ENCODE measurements at regions not wholly inside any gene's neighbourhood (a gene's known extent, or its start where the extent isn't known, plus 50 kb on each side); places are given as distances from the start of the nearest gene placed in this dataset.

DNA sequence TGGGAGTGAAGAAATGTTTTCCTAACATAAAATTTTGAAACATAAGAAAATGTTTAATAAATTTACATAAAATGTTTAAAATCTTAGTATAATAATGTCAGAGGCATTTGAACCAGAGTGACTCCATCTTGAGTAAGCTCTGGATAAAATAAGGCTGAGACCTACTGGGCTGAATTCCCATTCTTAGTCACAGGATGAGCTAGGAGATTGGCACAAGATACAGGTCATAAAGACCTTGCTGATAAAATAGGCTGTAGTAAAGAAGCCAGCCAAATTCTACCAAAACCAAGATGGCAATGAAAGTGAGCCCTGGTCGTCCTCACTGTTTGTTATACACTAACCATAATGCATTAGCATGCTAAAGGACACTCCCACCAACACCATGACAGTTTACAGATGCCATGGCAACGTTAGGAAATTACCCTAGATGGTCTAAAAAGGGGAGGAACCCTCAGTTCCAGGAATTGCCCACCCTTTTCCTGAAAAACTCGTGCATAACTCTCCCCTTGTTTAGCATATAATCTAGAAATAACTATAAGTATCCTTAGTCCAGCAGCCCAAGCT lies 1184.0 kb downstream of the UQCRFS1 start:
- no peak overlapping the region for H3K4me3 ChIP-seq
- intact Hi-C loops (cut with DNase I): no loop called here
- no peaks in the 10 kb centered on the region for H3K4me1 ChIP-seq
- TF ChIP-seq, protein P1, sequence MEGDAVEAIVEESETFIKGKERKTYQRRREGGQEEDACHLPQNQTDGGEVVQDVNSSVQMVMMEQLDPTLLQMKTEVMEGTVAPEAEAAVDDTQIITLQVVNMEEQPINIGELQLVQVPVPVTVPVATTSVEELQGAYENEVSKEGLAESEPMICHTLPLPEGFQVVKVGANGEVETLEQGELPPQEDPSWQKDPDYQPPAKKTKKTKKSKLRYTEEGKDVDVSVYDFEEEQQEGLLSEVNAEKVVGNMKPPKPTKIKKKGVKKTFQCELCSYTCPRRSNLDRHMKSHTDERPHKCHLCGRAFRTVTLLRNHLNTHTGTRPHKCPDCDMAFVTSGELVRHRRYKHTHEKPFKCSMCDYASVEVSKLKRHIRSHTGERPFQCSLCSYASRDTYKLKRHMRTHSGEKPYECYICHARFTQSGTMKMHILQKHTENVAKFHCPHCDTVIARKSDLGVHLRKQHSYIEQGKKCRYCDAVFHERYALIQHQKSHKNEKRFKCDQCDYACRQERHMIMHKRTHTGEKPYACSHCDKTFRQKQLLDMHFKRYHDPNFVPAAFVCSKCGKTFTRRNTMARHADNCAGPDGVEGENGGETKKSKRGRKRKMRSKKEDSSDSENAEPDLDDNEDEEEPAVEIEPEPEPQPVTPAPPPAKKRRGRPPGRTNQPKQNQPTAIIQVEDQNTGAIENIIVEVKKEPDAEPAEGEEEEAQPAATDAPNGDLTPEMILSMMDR (IDR thresholded peaks at IDR 0.05): no peak
- TF ChIP-seq POLR2A (IDR thresholded peaks at IDR 0.05): no peak
- H3K27me3 ChIP-seq: peaks cover 0 to 3% (median 0%) of the 10 kb centered on the region in 9 donors
- 26 to 30% (median 28%) methylated on average over 3 of the region's 3 CpGs for WGBS, 4 donors
- peaks cover 0 to 3% (median 0%) of the 10 kb centered on the region in 12 donors for H3K9me3 ChIP-seq
- ATAC-seq: no peak
- DNase-seq: no peak
- no peaks in the 10 kb centered on the region for H3K36me3 ChIP-seq
- H3K27ac ChIP-seq: no peak overlapping the region

DNA sequence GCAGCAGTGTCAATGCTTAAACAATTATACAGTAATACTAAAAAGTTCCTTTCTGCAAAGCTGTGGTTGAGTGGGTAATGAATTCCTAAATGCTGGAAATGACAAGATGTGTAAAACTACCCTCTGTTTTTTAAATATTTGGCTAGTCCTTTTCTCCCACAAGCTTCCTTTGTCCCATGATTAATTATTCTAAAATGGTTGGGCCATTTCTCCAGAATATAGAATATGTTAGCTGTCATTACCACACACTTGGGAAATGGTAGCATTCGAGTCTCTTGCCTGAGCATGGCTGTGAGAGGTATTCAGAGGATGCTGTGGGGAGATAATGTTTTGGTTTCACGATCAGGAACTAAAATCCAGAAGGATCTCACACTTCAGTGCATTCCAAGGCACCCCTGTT lies 1185.8 kb downstream of the UQCRFS1 start:
- Histone ChIP-seq H3K27ac (no peak overlapping the region), H3K27me3 (peaks cover 0 to 3% (median 0%) of the 10 kb centered on the region in 9 donors), H3K9me3 (peaks cover 0 to 3% (median 0%) of the 10 kb centered on the region in 12 donors), H3K36me3 (no peaks in the 10 kb centered on the region), H3K4me3 (no peak overlapping the region), H3K4me1 (no peaks in the 10 kb centered on the region)
- no peak for TF ChIP-seq POLR2A (IDR thresholded peaks at IDR 0.05)
- TF ChIP-seq, protein P1 (IDR thresholded peaks at IDR 0.05): no peak
- WGBS, 4 donors: 26 to 45% (median 38%) methylated on average over 2 of the region's 2 CpGs
- intact Hi-C loops (cut with DNase I): no loop called here
- no peak for DNase-seq
- no peak for ATAC-seq

- Histone ChIP-seq H3K4me1 (no peaks in the 10 kb centered on the region), H3K9me3 (peaks cover 0 to 3% (median 0%) of the 10 kb centered on the region in 12 donors), H3K36me3 (no peaks in the 10 kb centered on the region), H3K27ac (no peak overlapping the region), H3K4me3 (no peak overlapping the region), H3K27me3 (peaks cover 0 to 3% (median 0%) of the 10 kb centered on the region in 9 donors)
- WGBS, 4 donors: 47 to 64% (median 60%) methylated on average over 3 of the region's 3 CpGs
- ATAC-seq: no peak
- no peak for DNase-seq
- TF ChIP-seq, protein P1 (IDR thresholded peaks at IDR 0.05): no peak
- no peak for TF ChIP-seq POLR2A (IDR thresholded peaks at IDR 0.05)
- intact Hi-C loops (cut with DNase I): no loop called here
These were observed 1186.3 kb downstream of the UQCRFS1 start for GRCh38 chr19:28026636-28027035.

DNA sequence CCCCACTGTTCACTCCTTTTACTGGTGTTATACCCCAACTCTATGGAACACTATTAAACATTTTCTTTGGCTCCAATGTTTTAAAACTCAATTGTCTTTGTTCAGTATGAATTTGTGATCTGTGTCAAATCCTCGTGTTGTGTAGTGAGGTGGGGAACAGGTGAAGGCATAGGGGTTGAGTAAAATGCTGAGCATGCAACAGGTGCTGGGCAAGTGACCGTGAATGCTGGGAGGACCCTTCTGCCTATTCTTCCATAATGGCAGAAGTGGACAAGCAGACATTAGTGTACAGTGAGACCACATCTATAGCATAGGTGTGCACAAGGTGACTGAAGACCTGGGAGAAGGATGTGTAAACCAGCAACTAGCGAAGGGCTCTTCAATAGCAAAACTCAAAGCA lies 1188.0 kb downstream of the UQCRFS1 start:
- no peak for ATAC-seq
- Histone ChIP-seq H3K4me1 (no peaks in the 10 kb centered on the region), H3K27ac (no peak overlapping the region), H3K27me3 (peaks cover 0 to 3% (median 0%) of the 10 kb centered on the region in 9 donors), H3K36me3 (no peaks in the 10 kb centered on the region), H3K4me3 (no peak overlapping the region), H3K9me3 (no peaks in the 10 kb centered on the region)
- intact Hi-C loops (cut with DNase I): no loop called here
- WGBS, 4 donors: 74 to 90% (median 79%) methylated on average over 3 of the region's 3 CpGs
- DNase-seq: no peak
- TF ChIP-seq, protein P1 (IDR thresholded peaks at IDR 0.05): no peak
- no peak for TF ChIP-seq POLR2A (IDR thresholded peaks at IDR 0.05)

Measured in heart left ventricle (tissue), 16 donors.